ENCODE measurements at regions not wholly inside any gene's neighbourhood (a gene's known extent, or its start where the extent isn't known, plus 50 kb on each side); places are given as distances from the start of the nearest gene placed in this dataset.

DNA sequence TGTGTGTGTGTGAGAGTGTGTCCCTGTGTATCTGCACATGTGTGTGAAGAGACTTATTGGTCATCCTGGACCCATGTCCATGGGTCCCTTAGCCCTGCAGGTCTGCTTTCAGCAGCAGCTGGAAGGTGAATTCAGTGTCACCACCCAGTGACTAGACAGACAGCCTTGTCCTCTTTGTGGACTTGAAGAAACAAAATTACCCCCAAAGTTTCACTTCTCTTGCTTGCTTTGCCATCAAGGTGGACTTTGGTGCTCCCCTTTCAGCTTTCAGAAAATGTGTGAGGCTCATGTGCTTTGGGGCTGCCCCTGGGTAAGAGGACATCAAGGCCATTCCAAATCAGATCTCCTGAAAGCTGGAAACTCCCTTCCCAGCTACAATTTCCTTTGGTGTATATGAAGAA, 1063.8 kb downstream of the BCL11B start:
- Mint-ChIP-seq H3K27ac (no peak overlapping the region), H3K27me3 (ENCODE audit: insufficient read depth) (peaks cover 25% of the 10 kb centered on the region), H3K36me3 (ENCODE audit: low read depth) (no peaks in the 10 kb centered on the region), H3K4me3 (no peak overlapping the region), H3K9me3 (no peaks in the 10 kb centered on the region), H3K4me1 (peaks cover 40% of the 10 kb centered on the region)
- no peaks in the 10 kb centered on the region for H3K36me3 ChIP-seq (ENCODE audit: control insufficient read depth, insufficient read depth, low read length)
- no peak overlapping the region for H3K9ac ChIP-seq (ENCODE audit: extremely low read depth, low read length, poor library complexity, severe bottlenecking)
- H3K4me1 ChIP-seq (ENCODE audit: control insufficient read depth, insufficient read depth, low read length): peaks cover 4% of the 10 kb centered on the region
- no peak overlapping the region for H3K27ac ChIP-seq (ENCODE audit: low read depth, low read length)
- no peak overlapping the region for H3K4me3 ChIP-seq (ENCODE audit: low read length)
- TF ChIP-seq CTCF (conservative IDR thresholded peaks at IDR 0.05): no peak
- peaks cover 5% of the 10 kb centered on the region for H3K27me3 ChIP-seq (ENCODE audit: control insufficient read depth, insufficient read depth, low read length, poor library complexity, severe bottlenecking)
- no peak for DNase-seq
- H3K9me3 ChIP-seq (ENCODE audit: control insufficient read depth, low read length): no peaks in the 10 kb centered on the region

DNA sequence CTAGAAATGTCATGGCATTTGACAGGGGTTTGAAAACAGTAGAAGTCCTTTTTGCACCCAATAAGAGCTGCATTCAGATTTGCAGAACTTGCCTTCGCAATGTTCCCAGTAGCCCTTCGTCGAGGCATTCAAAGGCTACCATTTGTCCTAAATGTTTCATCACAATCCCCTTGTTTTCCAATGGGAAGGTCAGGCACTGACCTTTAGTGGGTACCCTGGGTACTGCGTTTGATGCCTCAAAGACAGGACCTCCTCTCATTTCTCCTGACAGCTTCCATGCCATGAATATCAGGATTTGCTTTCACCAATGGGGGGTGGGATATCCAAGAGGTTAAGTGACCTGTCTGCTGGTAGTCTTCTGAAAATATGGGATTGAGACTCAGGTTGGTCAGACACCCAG, 1063.1 kb downstream of the BCL11B start:
- no peaks in the 10 kb centered on the region for H3K9me3 Mint-ChIP-seq
- H3K27ac Mint-ChIP-seq: no peak overlapping the region
- no peaks in the 10 kb centered on the region for H3K36me3 Mint-ChIP-seq (ENCODE audit: low read depth)
- Histone ChIP-seq H3K4me3 (ENCODE audit: low read length) (no peak overlapping the region), H3K9me3 (ENCODE audit: control insufficient read depth, low read length) (no peaks in the 10 kb centered on the region), H3K4me1 (ENCODE audit: control insufficient read depth, insufficient read depth, low read length) (peaks cover 9% of the 10 kb centered on the region), H3K27ac (ENCODE audit: low read depth, low read length) (no peak overlapping the region), H3K9ac (ENCODE audit: extremely low read depth, low read length, poor library complexity, severe bottlenecking) (no peak overlapping the region), H3K27me3 (ENCODE audit: control insufficient read depth, insufficient read depth, low read length, poor library complexity, severe bottlenecking) (peaks cover 5% of the 10 kb centered on the region), H3K36me3 (ENCODE audit: control insufficient read depth, insufficient read depth, low read length) (no peaks in the 10 kb centered on the region)
- H3K27me3 Mint-ChIP-seq (ENCODE audit: insufficient read depth): peaks cover 25% of the 10 kb centered on the region
- no peak for DNase-seq
- peaks cover 43% of the 10 kb centered on the region for H3K4me1 Mint-ChIP-seq
- WGBS, 2 experiments (ENCODE audit: insufficient coverage in 1 of 2, insufficient read length in 1 of 2): 93 to 96% methylated on average over 4 of the region's 4 CpGs
- TF ChIP-seq CTCF (conservative IDR thresholded peaks at IDR 0.05): peak; percentile 57
- no peak overlapping the region for H3K4me3 Mint-ChIP-seq

- H3K9ac ChIP-seq (ENCODE audit: extremely low read depth, low read length, poor library complexity, severe bottlenecking): no peak overlapping the region
- TF ChIP-seq CTCF (conservative IDR thresholded peaks at IDR 0.05): no peak
- peaks cover 22% of the 10 kb centered on the region for H3K27me3 Mint-ChIP-seq (ENCODE audit: insufficient read depth)
- no peaks in the 10 kb centered on the region for H3K36me3 ChIP-seq (ENCODE audit: control insufficient read depth, insufficient read depth, low read length)
- no peaks in the 10 kb centered on the region for H3K9me3 Mint-ChIP-seq
- H3K27ac ChIP-seq (ENCODE audit: low read depth, low read length): no peak overlapping the region
- H3K4me1 ChIP-seq (ENCODE audit: control insufficient read depth, insufficient read depth, low read length): peaks cover 10% of the 10 kb centered on the region
- H3K4me3 ChIP-seq (ENCODE audit: low read length): no peak overlapping the region
- H3K36me3 Mint-ChIP-seq (ENCODE audit: low read depth): no peaks in the 10 kb centered on the region
- H3K27ac Mint-ChIP-seq: peak overlapping the region; percentile 41
- DNase-seq: peak; percentile 68
- WGBS, 2 experiments (ENCODE audit: insufficient coverage in 1 of 2, insufficient read length in 1 of 2): 56 to 80% methylated on average over 9 to 12 of the region's 12 CpGs
- H3K4me3 Mint-ChIP-seq: no peak overlapping the region
- H3K4me1 Mint-ChIP-seq: peaks cover 48% of the 10 kb centered on the region
- no peaks in the 10 kb centered on the region for H3K9me3 ChIP-seq (ENCODE audit: control insufficient read depth, low read length)
- peaks cover 5% of the 10 kb centered on the region for H3K27me3 ChIP-seq (ENCODE audit: control insufficient read depth, insufficient read depth, low read length, poor library complexity, severe bottlenecking)
Measured at GRCh38 chr14:98210045-98210672, 1061.8 kb downstream of the BCL11B start.

Measured in endodermal cell (in vitro differentiated cells).